Neural progenitor cell (in vitro differentiated cells): ENCODE measurements at regions not wholly inside any gene's neighbourhood (a gene's known extent, or its start where the extent isn't known, plus 50 kb on each side); places are given as distances from the start of the nearest gene placed in this dataset.

Experiments
- DNase-seq: peaks from one replicate; pipeline ENCODE4 v3.0.0-alpha.2; 2016; ENCODE audit warnings: low spot score
- H2AFZ ChIP-seq: fragments of 200-600 bp; sonication (generic); replicated peaks from 2 replicates; pipeline ENCODE4 v1.6.1; 2016; ENCODE audit warnings: antibody characterized with exemption
- H3F3A ChIP-seq: fragments of 200-600 bp; sonication (generic); 2 replicates; pipeline ENCODE4 v1.6.1; 2016; ENCODE audit warnings: antibody characterized with exemption, low read depth
- H3K27ac ChIP-seq: fragments of 200-600 bp; sonication (generic); 2 replicates; pipeline ENCODE4 v1.5.1; 2016; ENCODE audit warnings: mild to moderate bottlenecking
- H3K27me3 ChIP-seq: fragments of 200-600 bp; sonication (generic); 2 replicates; pipeline ENCODE4 v1.6.1; 2016; ENCODE audit warnings: mild to moderate bottlenecking, moderate library complexity
- H3K36me3 ChIP-seq: fragments of 200-600 bp; sonication (generic); 2 replicates; pipeline ENCODE4 v1.5.1; 2016
- H3K4me1 ChIP-seq: fragments of 200-600 bp; sonication (generic); 2 replicates; pipeline ENCODE4 v1.6.1; 2016; ENCODE audit warnings: mixed run types
- H3K4me2 ChIP-seq: fragments of 200-600 bp; sonication (generic); 2 replicates; pipeline ENCODE4 v1.6.1; 2016
- H3K4me3 ChIP-seq: fragments of 200-600 bp; sonication (generic); 2 replicates; pipeline ENCODE4 v1.5.1; 2016
- H3K79me2 ChIP-seq: fragments of 200-600 bp; sonication (generic); 2 replicates; pipeline ENCODE4 v1.6.1; 2016; ENCODE audit warnings: low read depth
- H3K9ac ChIP-seq: fragments of 200-600 bp; sonication (generic); 2 replicates; pipeline ENCODE4 v1.6.1; 2016
- H3K9me3 ChIP-seq: fragments of 200-600 bp; sonication (generic); 2 replicates; pipeline ENCODE4 v1.5.1; 2016; ENCODE audit warnings: low read depth
- H4K20me1 ChIP-seq: fragments of 200-600 bp; sonication (generic); 2 replicates; pipeline ENCODE4 v1.6.1; 2016; ENCODE audit warnings: low read depth
- H3K27ac Mint-ChIP-seq: 3 replicates; pipeline ENCODE4 v1.8.0; 2021; ENCODE audit warnings: mixed read lengths
- H3K27me3 Mint-ChIP-seq: 2 replicates; pipeline ENCODE4 v1.8.0; 2022; ENCODE audit warnings: low read depth, mild to moderate bottlenecking, inconsistent platforms, moderate library complexity, mixed read lengths; ENCODE audit not compliant: insufficient read depth
- H3K36me3 Mint-ChIP-seq: 3 replicates; pipeline ENCODE4 v1.8.0; 2021; ENCODE audit warnings: mixed read lengths
- H3K4me1 Mint-ChIP-seq: 3 replicates; pipeline ENCODE4 v1.8.0; 2021; ENCODE audit warnings: mixed read lengths
- H3K4me3 Mint-ChIP-seq: 3 replicates; pipeline ENCODE4 v1.8.0; 2021; ENCODE audit warnings: mild to moderate bottlenecking, moderate library complexity, mixed read lengths
- H3K9me3 Mint-ChIP-seq: 3 replicates; pipeline ENCODE4 v1.8.0; 2020; ENCODE audit warnings: mixed read lengths
- EZH2 ChIP-seq: fragments of 200-600 bp; sonication (generic); IDR thresholded peaks from 2 replicates; pipeline ENCODE4 v1.6.1; 2017; ENCODE audit warnings: antibody characterized with exemption, mild to moderate bottlenecking, moderate library complexity
- EZH2phosphoT487 ChIP-seq: fragments of 200-600 bp; sonication (generic); IDR thresholded peaks from 2 replicates; pipeline ENCODE4 v1.6.1; 2017; ENCODE audit warnings: antibody characterized with exemption
- TF ChIP-seq, protein P1 (sequence below): fragments of 200-600 bp; sonication (generic); IDR thresholded peaks from 2 replicates; pipeline ENCODE4 v1.5.1; 2017; ENCODE audit warnings: antibody characterized with exemption, mild to moderate bottlenecking

GRCh38 chr1:163745204-163745603 is 423.4 kb downstream of the NUF2 start:
- H3K4me2 ChIP-seq: no peak overlapping the region

GRCh38 chr1:163747261-163747660 is 425.5 kb downstream of the NUF2 start:
- Histone ChIP-seq H2AFZ (no peak overlapping the region), H3F3A (peaks cover 5% of the 10 kb centered on the region), H3K4me3 (no peak overlapping the region), H3K27ac (peak overlapping the region; percentile 34), H3K79me2 (no peaks in the 10 kb centered on the region), H3K27me3 (no peaks in the 10 kb centered on the region), H3K9ac (no peak overlapping the region), H3K4me2 (peak overlapping the region; percentile 60), H3K9me3 (peaks cover 5% of the 10 kb centered on the region), H4K20me1 (no peaks in the 10 kb centered on the region), H3K4me1 (peaks cover 18% of the 10 kb centered on the region), H3K36me3 (no peaks in the 10 kb centered on the region)
- peak; percentile 65 for DNase-seq
- no peaks in the 10 kb centered on the region for H3K27me3 Mint-ChIP-seq
- H3K4me1 Mint-ChIP-seq: peaks cover 6% of the 10 kb centered on the region
- H3K36me3 Mint-ChIP-seq: no peaks in the 10 kb centered on the region
- no peak overlapping the region for H3K27ac Mint-ChIP-seq
- TF ChIP-seq EZH2phosphoT487 (peak; percentile 42), EZH2 (no peak)
- TF ChIP-seq, protein P1, sequence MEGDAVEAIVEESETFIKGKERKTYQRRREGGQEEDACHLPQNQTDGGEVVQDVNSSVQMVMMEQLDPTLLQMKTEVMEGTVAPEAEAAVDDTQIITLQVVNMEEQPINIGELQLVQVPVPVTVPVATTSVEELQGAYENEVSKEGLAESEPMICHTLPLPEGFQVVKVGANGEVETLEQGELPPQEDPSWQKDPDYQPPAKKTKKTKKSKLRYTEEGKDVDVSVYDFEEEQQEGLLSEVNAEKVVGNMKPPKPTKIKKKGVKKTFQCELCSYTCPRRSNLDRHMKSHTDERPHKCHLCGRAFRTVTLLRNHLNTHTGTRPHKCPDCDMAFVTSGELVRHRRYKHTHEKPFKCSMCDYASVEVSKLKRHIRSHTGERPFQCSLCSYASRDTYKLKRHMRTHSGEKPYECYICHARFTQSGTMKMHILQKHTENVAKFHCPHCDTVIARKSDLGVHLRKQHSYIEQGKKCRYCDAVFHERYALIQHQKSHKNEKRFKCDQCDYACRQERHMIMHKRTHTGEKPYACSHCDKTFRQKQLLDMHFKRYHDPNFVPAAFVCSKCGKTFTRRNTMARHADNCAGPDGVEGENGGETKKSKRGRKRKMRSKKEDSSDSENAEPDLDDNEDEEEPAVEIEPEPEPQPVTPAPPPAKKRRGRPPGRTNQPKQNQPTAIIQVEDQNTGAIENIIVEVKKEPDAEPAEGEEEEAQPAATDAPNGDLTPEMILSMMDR: no peak
- H3K9me3 Mint-ChIP-seq: peaks cover 5% of the 10 kb centered on the region
- H3K4me3 Mint-ChIP-seq: no peak overlapping the region

More at GRCh38 chr1:163745204-163745603, 423.4 kb downstream of the NUF2 start:
- Histone ChIP-seq H3K27ac (no peak overlapping the region), H3K36me3 (no peaks in the 10 kb centered on the region), H3K9me3 (peaks cover 5% of the 10 kb centered on the region), H3K79me2 (no peaks in the 10 kb centered on the region), H4K20me1 (no peaks in the 10 kb centered on the region), H3K4me3 (no peak overlapping the region), H3K9ac (no peak overlapping the region), H3K4me1 (peaks cover 18% of the 10 kb centered on the region), H2AFZ (no peak overlapping the region), H3K27me3 (no peaks in the 10 kb centered on the region), H3F3A (peaks cover 5% of the 10 kb centered on the region)
- Mint-ChIP-seq H3K27ac (no peak overlapping the region), H3K36me3 (no peaks in the 10 kb centered on the region), H3K27me3 (no peaks in the 10 kb centered on the region), H3K4me3 (no peak overlapping the region), H3K9me3 (peaks cover 5% of the 10 kb centered on the region), H3K4me1 (peaks cover 6% of the 10 kb centered on the region)
- TF ChIP-seq EZH2phosphoT487 (no peak), EZH2 (no peak)
- TF ChIP-seq, protein P1: no peak
- no peak for DNase-seq

DNA sequence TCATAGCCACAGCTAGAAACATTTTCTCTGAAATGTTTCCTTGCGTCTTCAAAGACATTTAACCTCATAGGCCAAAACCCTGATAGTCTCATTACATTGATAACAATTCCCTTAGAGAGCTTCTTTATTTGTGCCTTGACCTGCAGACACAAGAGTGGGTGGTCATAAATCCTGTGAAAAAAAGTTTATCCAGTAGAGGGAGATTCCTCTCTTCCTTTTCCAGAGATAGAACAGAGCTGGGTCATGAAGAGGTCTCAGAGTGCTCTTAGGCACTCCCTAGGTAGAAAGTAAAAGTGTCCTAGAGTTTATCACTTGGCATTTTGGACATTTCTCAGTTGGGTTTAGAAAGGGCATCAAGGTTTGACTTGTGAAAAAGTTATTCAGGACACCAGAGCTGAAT is 426.1 kb downstream of the NUF2 start:
- no peaks in the 10 kb centered on the region for H3K36me3 Mint-ChIP-seq
- H3K4me2 ChIP-seq: peak overlapping the region; percentile 60
- TF ChIP-seq EZH2: no peak
- TF ChIP-seq, protein P1: peak; percentile 37
- TF ChIP-seq EZH2phosphoT487: no peak
- no peak overlapping the region for H3K9ac ChIP-seq
- H3K27ac ChIP-seq: peak overlapping the region; percentile 34
- no peaks in the 10 kb centered on the region for H3K27me3 Mint-ChIP-seq
- H3K27ac Mint-ChIP-seq: no peak overlapping the region
- H3K4me1 ChIP-seq: peaks cover 18% of the 10 kb centered on the region
- H3K4me3 Mint-ChIP-seq: no peak overlapping the region
- H2AFZ ChIP-seq: no peak overlapping the region
- no peaks in the 10 kb centered on the region for H3K79me2 ChIP-seq
- no peak overlapping the region for H3K4me3 ChIP-seq
- H3F3A ChIP-seq: peaks cover 5% of the 10 kb centered on the region
- no peaks in the 10 kb centered on the region for H4K20me1 ChIP-seq
- peak; percentile 23 for DNase-seq
- peaks cover 6% of the 10 kb centered on the region for H3K4me1 Mint-ChIP-seq
- H3K9me3 Mint-ChIP-seq: peaks cover 5% of the 10 kb centered on the region
- no peaks in the 10 kb centered on the region for H3K36me3 ChIP-seq
- no peaks in the 10 kb centered on the region for H3K27me3 ChIP-seq
- H3K9me3 ChIP-seq: peaks cover 5% of the 10 kb centered on the region
